ENCODE measurements at regions not wholly inside any gene's neighbourhood (a gene's known extent, or its start where the extent isn't known, plus 50 kb on each side); places are given as distances from the start of the nearest gene placed in this dataset.

DNA sequence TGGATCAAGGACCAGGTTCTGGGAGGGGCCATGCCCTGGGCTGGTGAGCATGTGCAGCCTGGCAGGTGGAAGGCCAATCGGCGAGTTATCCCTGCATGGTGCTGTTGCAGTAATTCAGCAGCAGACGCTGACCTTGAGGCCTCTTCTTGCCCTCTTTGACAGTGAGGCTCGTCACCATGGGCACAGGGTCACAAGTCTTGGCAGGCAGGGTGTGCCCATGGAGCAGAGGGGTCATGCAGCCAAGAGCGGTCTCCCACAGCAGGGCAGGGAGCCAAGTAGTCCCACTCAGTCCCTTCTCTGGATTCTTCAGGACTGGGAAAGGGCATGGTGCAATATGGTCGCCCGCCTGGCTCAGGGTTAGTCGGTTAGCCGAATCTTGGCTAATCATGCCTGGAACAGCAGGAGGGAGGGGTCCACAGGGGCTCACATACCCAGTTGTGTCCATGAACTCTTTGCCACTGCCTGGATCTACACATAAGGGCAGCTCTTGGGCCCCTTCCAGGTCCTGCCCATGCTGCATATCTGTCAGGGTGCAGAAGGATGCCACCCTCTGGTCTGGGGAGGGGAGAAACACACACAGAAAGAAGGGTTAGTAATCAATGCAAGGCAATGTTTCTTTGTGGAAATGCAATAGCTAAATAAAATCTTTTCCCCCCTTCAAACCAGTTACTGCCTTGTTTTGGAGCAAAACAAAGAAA lies 226.8 kb downstream of the SIPA1L2 start:
- TF ChIP-seq, protein P1, sequence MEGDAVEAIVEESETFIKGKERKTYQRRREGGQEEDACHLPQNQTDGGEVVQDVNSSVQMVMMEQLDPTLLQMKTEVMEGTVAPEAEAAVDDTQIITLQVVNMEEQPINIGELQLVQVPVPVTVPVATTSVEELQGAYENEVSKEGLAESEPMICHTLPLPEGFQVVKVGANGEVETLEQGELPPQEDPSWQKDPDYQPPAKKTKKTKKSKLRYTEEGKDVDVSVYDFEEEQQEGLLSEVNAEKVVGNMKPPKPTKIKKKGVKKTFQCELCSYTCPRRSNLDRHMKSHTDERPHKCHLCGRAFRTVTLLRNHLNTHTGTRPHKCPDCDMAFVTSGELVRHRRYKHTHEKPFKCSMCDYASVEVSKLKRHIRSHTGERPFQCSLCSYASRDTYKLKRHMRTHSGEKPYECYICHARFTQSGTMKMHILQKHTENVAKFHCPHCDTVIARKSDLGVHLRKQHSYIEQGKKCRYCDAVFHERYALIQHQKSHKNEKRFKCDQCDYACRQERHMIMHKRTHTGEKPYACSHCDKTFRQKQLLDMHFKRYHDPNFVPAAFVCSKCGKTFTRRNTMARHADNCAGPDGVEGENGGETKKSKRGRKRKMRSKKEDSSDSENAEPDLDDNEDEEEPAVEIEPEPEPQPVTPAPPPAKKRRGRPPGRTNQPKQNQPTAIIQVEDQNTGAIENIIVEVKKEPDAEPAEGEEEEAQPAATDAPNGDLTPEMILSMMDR (IDR thresholded peaks at IDR 0.05; ENCODE audit: insufficient read depth, low read length, poor library complexity, severe bottlenecking), result no peak
- no peaks in the 10 kb centered on the region for H3K36me3 ChIP-seq (ENCODE audit: control insufficient read depth, insufficient read depth, low read length)
- no peaks in the 10 kb centered on the region; the same call in 1 of the 2 replicates for H3K27me3 ChIP-seq (replicated peaks; ENCODE audit: control insufficient read depth, insufficient read depth, low read length)
- DNase-seq (ENCODE audit: extremely low read depth, insufficient read length), result no peak
- H3K4me3 ChIP-seq (replicated peaks; ENCODE audit: low read depth, low read length), result no peak overlapping the region

DNA sequence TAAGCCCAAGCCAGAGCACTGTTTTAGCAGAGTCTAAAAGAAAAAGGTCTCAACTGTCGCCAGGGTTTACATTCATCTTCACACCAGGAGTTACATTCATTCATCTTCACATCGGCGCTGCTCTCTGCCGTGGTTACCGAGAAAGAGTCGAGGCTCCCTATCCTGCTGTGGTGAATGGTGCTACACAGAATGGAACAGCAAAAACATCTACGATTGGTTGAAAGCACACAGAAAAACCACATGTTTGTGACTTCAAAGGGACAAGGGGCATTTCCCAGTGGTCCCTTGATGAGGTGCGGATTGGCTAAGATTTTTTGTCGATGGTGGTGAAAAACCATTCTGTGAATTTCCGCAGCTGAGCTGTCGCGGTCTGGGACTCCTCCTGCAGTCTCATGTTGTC lies 231.1 kb downstream of the SIPA1L2 start:
- Histone ChIP-seq H3K4me3 (replicated peaks; ENCODE audit: low read depth, low read length) (no peak overlapping the region), H3K27me3 (replicated peaks; ENCODE audit: control insufficient read depth, insufficient read depth, low read length) (no peaks in the 10 kb centered on the region; the same call in 1 of the 2 replicates), H3K36me3 (ENCODE audit: control insufficient read depth, insufficient read depth, low read length) (no peaks in the 10 kb centered on the region)
- DNase-seq (ENCODE audit: extremely low read depth, insufficient read length), result no peak
- TF ChIP-seq, protein P1 (IDR thresholded peaks at IDR 0.05; ENCODE audit: insufficient read depth, low read length, poor library complexity, severe bottlenecking), result no peak

DNA sequence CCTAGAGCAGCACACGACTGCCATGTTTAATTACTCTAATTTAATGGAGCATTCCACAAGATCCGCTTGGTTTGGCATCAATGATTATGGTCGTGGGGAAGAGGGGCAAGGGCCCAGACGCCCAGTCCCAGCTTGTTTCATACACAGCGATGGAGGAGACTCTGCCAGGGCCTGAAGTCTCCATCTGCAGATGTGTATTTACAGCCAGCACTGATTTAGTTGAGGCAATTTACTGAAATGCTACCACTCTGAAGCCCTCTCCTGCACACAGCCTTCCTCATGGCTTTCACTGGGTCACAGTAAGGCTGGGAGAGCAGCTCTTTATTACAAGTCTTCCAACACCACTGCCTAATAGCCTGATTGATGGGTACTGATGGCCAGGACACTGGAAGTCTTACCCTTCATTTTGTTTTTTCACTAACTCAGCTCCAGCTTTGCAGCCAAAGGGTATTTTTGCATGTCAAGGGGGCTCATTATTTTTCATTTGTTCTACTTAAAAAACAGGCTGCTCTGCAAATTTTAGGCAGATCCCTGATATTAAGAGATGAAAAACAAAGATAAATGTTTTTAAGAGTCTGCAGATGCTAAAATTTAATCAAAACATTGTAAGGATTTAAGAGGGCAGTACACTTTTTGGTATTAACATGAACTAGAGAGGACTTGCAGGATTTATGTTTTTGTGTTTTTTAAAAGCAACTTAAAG lies 236.3 kb downstream of the SIPA1L2 start:
- no peaks in the 10 kb centered on the region; the same call in 1 of the 2 replicates for H3K27me3 ChIP-seq (replicated peaks; ENCODE audit: control insufficient read depth, insufficient read depth, low read length)
- TF ChIP-seq, protein P1 (IDR thresholded peaks at IDR 0.05; ENCODE audit: insufficient read depth, low read length, poor library complexity, severe bottlenecking), result no peak
- H3K36me3 ChIP-seq (ENCODE audit: control insufficient read depth, insufficient read depth, low read length), result no peaks in the 10 kb centered on the region
- no peak overlapping the region for H3K4me3 ChIP-seq (replicated peaks; ENCODE audit: low read depth, low read length)
- no peak for DNase-seq (ENCODE audit: extremely low read depth, insufficient read length)

DNA sequence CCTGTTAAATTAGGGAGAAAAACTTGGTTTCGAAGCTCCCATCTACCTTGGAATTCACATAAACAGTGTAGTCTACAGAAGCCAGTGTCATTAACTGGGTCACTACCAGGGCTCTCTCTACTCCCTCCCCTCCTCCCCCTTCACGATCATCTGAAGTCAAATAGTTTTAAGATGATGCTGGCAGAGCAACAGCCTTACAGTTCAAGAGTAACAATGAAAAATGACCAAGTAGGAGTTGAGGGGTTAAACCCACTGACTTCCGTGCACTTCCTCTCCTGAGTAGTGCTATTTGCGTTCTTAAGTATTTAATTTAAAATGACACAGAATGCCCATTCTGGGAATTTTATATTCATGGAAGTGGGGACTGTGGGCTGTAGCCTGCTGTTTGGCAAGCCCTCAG lies 236.9 kb downstream of the SIPA1L2 start:
- TF ChIP-seq, protein P1 (IDR thresholded peaks at IDR 0.05; ENCODE audit: insufficient read depth, low read length, poor library complexity, severe bottlenecking), result no peak
- Histone ChIP-seq H3K4me3 (replicated peaks; ENCODE audit: low read depth, low read length) (no peak overlapping the region), H3K27me3 (replicated peaks; ENCODE audit: control insufficient read depth, insufficient read depth, low read length) (no peaks in the 10 kb centered on the region; the same call in 1 of the 2 replicates), H3K36me3 (ENCODE audit: control insufficient read depth, insufficient read depth, low read length) (no peaks in the 10 kb centered on the region)
- no peak for DNase-seq (ENCODE audit: extremely low read depth, insufficient read length)

DNA sequence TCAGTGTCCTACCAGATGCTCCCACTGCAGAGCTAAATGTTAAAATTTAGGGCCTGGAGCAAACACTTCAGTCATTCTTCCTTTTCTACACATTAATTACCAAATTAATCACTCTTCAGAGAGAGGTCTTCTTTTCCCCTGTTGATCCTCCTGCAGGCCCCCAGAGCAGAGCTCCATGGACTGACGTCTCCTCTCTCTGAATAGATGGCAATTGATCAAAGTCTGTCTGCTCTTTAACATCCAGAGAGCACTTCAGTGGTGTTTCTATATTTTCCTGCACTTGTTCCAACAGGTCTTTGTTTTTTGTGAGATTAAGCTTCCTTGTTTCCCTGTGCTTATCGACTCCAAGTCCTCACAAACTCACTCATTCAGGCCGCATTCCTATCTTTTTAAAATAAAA lies 239.3 kb downstream of the SIPA1L2 start:
- Histone ChIP-seq H3K36me3 (ENCODE audit: control insufficient read depth, insufficient read depth, low read length) (no peaks in the 10 kb centered on the region), H3K4me3 (replicated peaks; ENCODE audit: low read depth, low read length) (no peak overlapping the region), H3K27me3 (replicated peaks; ENCODE audit: control insufficient read depth, insufficient read depth, low read length) (no peaks in the 10 kb centered on the region)
- TF ChIP-seq, protein P1 (IDR thresholded peaks at IDR 0.05; ENCODE audit: insufficient read depth, low read length, poor library complexity, severe bottlenecking), result no peak
- DNase-seq (ENCODE audit: extremely low read depth, insufficient read length), result no peak

All from GM06990 (cell line).